OCI-LY3 (cell line): ENCODE measurements at regions not wholly inside any gene's neighbourhood (a gene's known extent, or its start where the extent isn't known, plus 50 kb on each side); places are given as distances from the start of the nearest gene placed in this dataset.

Experiments used
- H2AFZ ChIP-seq: fragments of 200-600, 300-600 bp; shearing (Covaris generic); 2 replicates; pipeline ENCODE4 v1.6.0; 2014; ENCODE audit warnings: antibody characterized with exemption, low read depth, low read length
- H3K27ac ChIP-seq: fragments of 200-600, 300-600 bp; sonication (generic); 2 replicates; pipeline ENCODE4 v1.5.1; 2014; ENCODE audit warnings: mild to moderate bottlenecking, low read length, moderate library complexity, mixed read lengths
- H3K27me3 ChIP-seq: fragments of 200-600, 300-600 bp; sonication (generic); 2 replicates; pipeline ENCODE4 v1.6.1; 2014; ENCODE audit warnings: low read depth, low read length, mixed read lengths
- H3K36me3 ChIP-seq: fragments of 200-600, 300-600 bp; sonication (generic); replicated peaks from 2 replicates; pipeline ENCODE3; 2014; ENCODE audit warnings: low read depth, low read length, mixed read lengths
- H3K4me1 ChIP-seq: fragments of 300-600, 200-600 bp; sonication (generic); 2 replicates; pipeline ENCODE4 v1.6.1; 2014; ENCODE audit warnings: low read length, mixed read lengths
- H3K4me2 ChIP-seq: fragments of 200-600, 300-600 bp; sonication (generic); 2 replicates; pipeline ENCODE4 v1.6.1; 2014; ENCODE audit warnings: low read length, mixed read lengths
- H3K4me3 ChIP-seq: fragments of 300-600, 200-600 bp; sonication (generic); 2 replicates; pipeline ENCODE4 v1.5.1; 2014; ENCODE audit warnings: antibody characterized with exemption, mild to moderate bottlenecking, low read length, moderate library complexity
- H3K79me2 ChIP-seq: fragments of 300-600, 200-600 bp; shearing (Covaris generic); 2 replicates; pipeline ENCODE4 v1.6.1; 2014; ENCODE audit warnings: mild to moderate bottlenecking, low read length, mixed read lengths
- H3K9ac ChIP-seq: fragments of 300-600, 200-600 bp; shearing (Covaris generic); 2 replicates; pipeline ENCODE4 v1.6.0; 2014; ENCODE audit warnings: mild to moderate bottlenecking, low read length, moderate library complexity
- H3K9me3 ChIP-seq: fragments of 200-600, 300-600 bp; shearing (Covaris generic); 2 replicates; pipeline ENCODE4 v1.6.1; 2014; ENCODE audit warnings: low read length, mixed read lengths; ENCODE audit not compliant: insufficient read depth
- H4K20me1 ChIP-seq: fragments of 200-600, 300-600 bp; sonication (generic); 2 replicates; pipeline ENCODE4 v1.6.1; 2016; ENCODE audit warnings: low read length, mixed read lengths; ENCODE audit not compliant: insufficient read depth
- CTCF ChIP-seq: fragments of 200-600, 300-600 bp; sonication (generic); IDR thresholded peaks from 2 replicates; pipeline ENCODE4 v1.5.1; 2014; ENCODE audit warnings: antibody characterized with exemption, low read length, low read depth
- EZH2phosphoT487 ChIP-seq: fragments of 200-600 bp; shearing (Covaris generic); IDR thresholded peaks from 2 replicates; pipeline ENCODE4 v1.6.1; 2018; ENCODE audit warnings: antibody characterized with exemption, mixed run types, low read depth

GRCh38 chr9:95725045-95725444 lies 150.4 kb upstream of the ERCC6L2 start:
- no peak overlapping the region for H3K9ac ChIP-seq
- no peaks in the 10 kb centered on the region for H4K20me1 ChIP-seq
- no peak overlapping the region for H3K4me2 ChIP-seq

GRCh38 chr9:95724253-95724991 lies 151.1 kb upstream of the ERCC6L2 start:
- H3K79me2 ChIP-seq = no peaks in the 10 kb centered on the region
- no peaks in the 10 kb centered on the region for H4K20me1 ChIP-seq
- H3K36me3 ChIP-seq = no peaks in the 10 kb centered on the region
- H3K27me3 ChIP-seq = no peaks in the 10 kb centered on the region
- peak overlapping the region; percentile 61; the same call in 1 of the 2 replicates for H2AFZ ChIP-seq
- no peaks in the 10 kb centered on the region for H3K9me3 ChIP-seq
- no peak overlapping the region for H3K4me3 ChIP-seq
- H3K4me2 ChIP-seq = peak overlapping the region; percentile 22
- peaks cover 14% of the 10 kb centered on the region for H3K4me1 ChIP-seq
- no peak overlapping the region for H3K27ac ChIP-seq
- no peak for TF ChIP-seq EZH2phosphoT487
- TF ChIP-seq CTCF = no peak
- no peak overlapping the region for H3K9ac ChIP-seq

More at GRCh38 chr9:95725045-95725444, 150.4 kb upstream of the ERCC6L2 start:
- no peak for TF ChIP-seq CTCF
- Histone ChIP-seq H2AFZ (peak overlapping the region; percentile 61; the same call in 1 of the 2 replicates), H3K79me2 (no peaks in the 10 kb centered on the region), H3K9me3 (no peaks in the 10 kb centered on the region), H3K4me1 (peaks cover 14% of the 10 kb centered on the region), H3K27me3 (no peaks in the 10 kb centered on the region), H3K4me3 (no peak overlapping the region), H3K36me3 (no peaks in the 10 kb centered on the region), H3K27ac (no peak overlapping the region)

GRCh38 chr9:95722141-95722540 lies 153.3 kb upstream of the ERCC6L2 start:
- TF ChIP-seq CTCF (no peak), EZH2phosphoT487 (no peak)
- Histone ChIP-seq H3K9me3 (no peaks in the 10 kb centered on the region), H3K4me3 (no peak overlapping the region), H4K20me1 (no peaks in the 10 kb centered on the region), H3K4me2 (no peak overlapping the region), H3K9ac (no peak overlapping the region), H3K27ac (no peak overlapping the region), H3K4me1 (peaks cover 10% of the 10 kb centered on the region), H3K36me3 (no peaks in the 10 kb centered on the region), H3K79me2 (no peaks in the 10 kb centered on the region), H3K27me3 (no peaks in the 10 kb centered on the region), H2AFZ (no peak overlapping the region)

- Histone ChIP-seq H3K27me3 (no peaks in the 10 kb centered on the region), H3K9me3 (no peaks in the 10 kb centered on the region), H2AFZ (no peak overlapping the region), H3K27ac (no peak overlapping the region), H3K9ac (no peak overlapping the region), H4K20me1 (no peaks in the 10 kb centered on the region), H3K4me2 (no peak overlapping the region), H3K79me2 (no peaks in the 10 kb centered on the region), H3K4me3 (no peak overlapping the region), H3K4me1 (peaks cover 10% of the 10 kb centered on the region), H3K36me3 (no peaks in the 10 kb centered on the region)
- TF ChIP-seq EZH2phosphoT487 (no peak), CTCF (no peak)
Observed at GRCh38 chr9:95721061-95721531, 154.4 kb upstream of the ERCC6L2 start.
